ENCODE measurements at regions not wholly inside any gene's neighbourhood (a gene's known extent, or its start where the extent isn't known, plus 50 kb on each side); places are given as distances from the start of the nearest gene placed in this dataset.
"Not testable (repeated sequence)": the region's sequence is repeated elsewhere in the genome, so short reads cannot be mapped to it uniquely, and the experiment has no call there.

- DNase-seq, result no peak
Measured at GRCh38 chrX:3994315-3994714, 280.9 kb upstream of the PRKX start.

- DNase-seq, result no peak
Measured at GRCh38 chrX:3990569-3990968, 277.1 kb upstream of the PRKX start.

GRCh38 chrX:3972104-3972858, 258.8 kb upstream of the PRKX start:
- DNase-seq, result not testable (repeated sequence)

DNA sequence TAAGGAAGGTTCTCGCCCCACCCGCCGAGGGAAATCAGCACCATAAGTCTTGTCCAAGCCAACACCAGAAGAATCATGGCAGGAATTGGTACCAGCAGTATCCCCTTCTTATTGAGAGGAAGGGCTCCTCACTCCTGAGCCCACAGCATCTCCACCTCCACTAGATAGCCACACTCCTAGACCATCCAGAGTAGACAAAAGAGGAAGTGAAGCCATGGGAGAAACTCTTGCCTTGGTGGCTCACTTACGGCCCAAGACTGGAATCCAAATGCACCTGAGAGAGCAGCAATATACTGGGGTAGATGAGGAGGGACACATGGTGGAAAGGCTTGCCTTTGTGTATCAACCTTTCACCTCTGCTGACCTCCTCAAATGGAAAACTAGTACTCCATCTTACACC, 255.3 kb upstream of the PRKX start:
- no peak for DNase-seq

DNA sequence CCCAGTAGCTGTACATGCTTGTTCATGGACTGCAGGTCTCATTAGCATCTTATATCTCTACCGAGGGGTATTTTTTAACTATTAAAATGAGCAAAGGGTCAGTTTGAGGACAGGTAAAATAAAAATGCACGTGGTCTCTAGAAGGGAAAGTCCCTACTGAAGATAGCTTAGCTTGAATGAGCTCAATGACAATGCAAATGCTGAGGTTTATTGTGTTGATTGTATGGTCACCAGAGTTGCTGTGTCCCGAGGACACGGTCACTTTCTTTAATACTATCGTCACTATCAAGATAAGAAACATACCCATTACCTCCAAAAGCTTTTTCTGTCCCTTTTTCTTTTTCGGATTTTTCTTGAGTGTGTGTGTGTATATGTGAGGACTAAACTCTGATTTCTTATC, 250.5 kb upstream of the PRKX start:
- no peak for DNase-seq

DNA sequence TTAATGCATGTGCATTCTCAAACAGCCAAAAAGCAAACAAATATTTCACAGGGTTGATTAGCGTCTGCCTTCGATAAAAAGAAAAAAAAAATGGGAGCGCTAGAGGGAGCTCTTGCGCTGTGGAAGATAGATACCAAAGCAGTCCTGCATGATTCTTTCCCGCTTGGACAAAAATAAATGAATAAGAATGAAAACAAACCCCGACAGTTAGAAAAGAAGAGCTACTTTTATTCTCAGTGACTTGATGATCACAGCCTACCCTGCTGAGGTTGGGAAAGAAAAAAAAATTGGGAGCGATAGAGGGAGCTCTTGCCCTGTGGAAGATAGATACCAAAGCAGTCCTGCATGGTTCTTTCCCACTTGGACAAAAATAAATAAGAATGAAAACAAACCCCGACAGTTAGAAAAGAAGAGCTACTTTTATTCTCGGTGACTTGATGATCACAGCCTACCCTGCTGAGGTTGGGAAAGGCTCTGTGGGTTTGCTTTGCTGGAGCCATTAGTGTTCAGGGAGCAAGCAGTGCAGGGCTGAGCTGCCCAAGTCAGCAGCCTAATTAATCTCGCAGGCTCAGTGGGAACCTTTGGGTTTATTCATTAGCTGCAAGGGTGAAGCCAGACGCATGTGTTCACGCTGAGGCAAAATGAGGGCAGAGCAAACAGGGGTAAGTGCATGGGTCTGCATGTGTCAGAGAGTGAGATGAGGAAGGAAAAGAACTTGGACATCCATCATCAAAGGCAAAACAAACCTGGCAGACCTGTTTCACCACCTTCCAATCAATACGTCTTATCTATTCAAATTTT, 249.3 kb upstream of the PRKX start:
- DNase-seq, result no peak

DNA sequence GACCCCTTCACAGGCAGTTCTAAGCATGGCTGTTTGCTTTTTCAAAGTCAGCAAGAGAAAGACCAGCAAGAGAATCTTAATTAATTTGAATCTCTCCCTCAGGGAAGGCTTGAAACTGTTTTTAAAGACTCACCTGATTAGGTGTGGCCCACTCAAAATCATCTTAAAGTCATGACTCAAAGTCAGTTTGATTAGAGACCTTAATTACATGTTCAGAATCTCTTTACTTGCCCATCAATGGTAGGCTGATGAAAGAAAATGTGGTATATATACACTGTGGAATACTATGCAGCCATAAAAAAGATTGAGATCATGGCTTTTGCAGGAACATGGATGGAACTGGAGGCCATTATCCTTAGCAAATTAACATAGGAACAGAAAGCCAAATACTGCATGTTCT, 247.5 kb upstream of the PRKX start:
- no peak for DNase-seq

GRCh38 chrX:3951859-3952258, 238.4 kb upstream of the PRKX start:
- DNase-seq, result no peak

DNA sequence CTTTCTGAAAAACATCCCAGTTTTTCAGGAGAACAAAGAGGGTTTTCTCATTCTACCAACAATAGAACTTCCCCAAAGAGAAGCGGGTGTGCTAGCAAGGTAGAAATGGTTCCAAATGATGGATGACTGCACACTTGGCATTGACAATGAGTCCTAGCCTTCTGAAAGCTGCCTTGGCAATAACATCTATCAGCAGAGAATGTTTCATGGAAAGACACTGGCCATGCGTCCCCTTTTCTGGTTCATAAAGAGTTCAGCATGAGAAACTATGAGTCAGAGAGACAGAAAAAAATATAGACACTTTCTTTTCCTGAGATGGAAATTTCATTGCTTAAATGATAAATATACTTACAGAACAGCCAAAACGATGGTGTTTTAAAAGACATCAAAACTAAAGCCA, 236.9 kb upstream of the PRKX start:
- no peak for DNase-seq

DNA sequence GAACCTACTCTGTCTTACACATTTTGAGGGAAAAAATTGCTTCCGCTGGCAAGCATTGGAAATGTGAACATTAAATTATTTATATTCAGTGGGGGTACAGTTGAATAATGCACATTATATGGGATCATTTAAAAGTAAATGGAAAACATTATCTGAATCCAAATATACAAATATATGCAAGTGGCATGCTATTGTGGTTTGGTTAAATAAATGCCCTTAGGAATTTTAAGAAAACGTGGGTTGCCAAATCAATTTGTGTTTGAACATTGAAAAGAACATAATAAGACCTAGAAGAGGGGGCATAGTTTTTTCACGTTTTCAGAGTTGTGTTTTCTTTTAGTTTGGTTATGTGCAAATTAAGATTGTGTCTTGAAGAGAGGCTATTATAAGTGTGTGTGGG, 230.5 kb upstream of the PRKX start:
- DNase-seq, result no peak

GRCh38 chrX:3940000-3940610, 226.7 kb upstream of the PRKX start:
- DNase-seq, result no peak

DNA sequence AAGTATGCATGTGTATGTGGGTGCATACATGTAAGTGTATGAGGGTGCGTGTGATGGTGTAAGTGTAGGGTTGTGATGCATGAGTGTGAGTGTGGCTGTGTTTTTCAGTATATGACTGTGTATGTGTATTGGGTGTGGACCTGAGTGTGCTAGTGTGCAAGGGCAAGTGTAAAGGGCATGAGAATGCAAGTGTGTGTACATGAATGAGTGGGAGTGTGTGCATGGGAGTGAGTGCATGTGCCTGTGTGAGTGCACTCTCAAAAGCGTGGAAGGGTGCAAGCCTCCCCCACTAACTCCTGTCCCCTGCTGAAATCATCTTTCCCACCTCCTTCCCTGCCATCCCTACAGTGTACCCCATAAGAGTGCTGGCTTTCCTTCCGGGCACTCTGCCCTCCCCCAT, 225.1 kb upstream of the PRKX start:
- no peak for DNase-seq

DNA sequence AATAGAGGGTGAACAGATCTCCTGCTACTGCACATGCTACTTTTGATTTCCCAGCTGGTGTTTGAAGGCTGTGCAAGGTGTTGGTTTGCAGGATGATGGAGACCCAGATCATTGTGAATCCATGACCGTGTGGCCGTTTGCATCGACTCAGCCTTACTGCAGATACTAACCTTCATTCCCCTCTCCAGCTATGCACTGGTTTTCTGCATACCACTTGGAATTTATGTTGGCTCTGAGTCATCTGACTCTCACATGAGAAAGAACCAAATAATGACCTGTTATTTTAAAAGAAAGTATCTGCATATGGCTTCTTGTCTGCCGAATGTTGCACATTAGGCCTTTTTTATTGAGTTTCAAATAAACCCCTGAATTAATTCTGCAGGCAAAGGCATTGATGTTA, 221.7 kb upstream of the PRKX start:
- DNase-seq, result not testable (repeated sequence)

- not testable (repeated sequence) for DNase-seq
Measured at GRCh38 chrX:3920424-3921017, 207.1 kb upstream of the PRKX start.

- not testable (repeated sequence) for DNase-seq
Measured at GRCh38 chrX:3919668-3920423, 206.4 kb upstream of the PRKX start.

- not testable (repeated sequence) for DNase-seq
Measured at GRCh38 chrX:3914813-3915212, 201.4 kb upstream of the PRKX start.

- DNase-seq, result not testable (repeated sequence)
Measured at GRCh38 chrX:3914059-3914458, 200.6 kb upstream of the PRKX start.

DNA sequence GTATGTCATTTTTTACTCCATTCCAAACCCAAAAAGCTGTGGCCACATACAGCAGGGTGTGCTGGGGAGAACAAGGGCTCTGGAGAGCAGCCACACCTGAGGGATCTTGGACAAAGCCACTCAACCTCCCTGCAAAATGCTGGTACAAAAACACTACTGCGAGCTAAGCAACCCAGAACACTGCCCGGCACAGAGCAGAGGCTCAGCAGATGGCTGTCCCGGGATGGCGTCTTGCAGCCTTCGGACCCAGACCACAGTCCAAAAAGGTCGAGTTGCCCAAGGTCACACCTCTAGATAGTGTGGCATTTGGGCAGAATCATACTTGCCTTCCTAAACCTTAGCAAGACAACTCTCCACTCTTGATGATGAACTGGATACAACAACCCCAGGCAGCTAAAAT, 197.6 kb upstream of the PRKX start:
- DNase-seq, result not testable (repeated sequence)

- not testable (repeated sequence) for DNase-seq
Measured at GRCh38 chrX:3910611-3911010, 197.2 kb upstream of the PRKX start.

GRCh38 chrX:3905522-3906258, 192.2 kb upstream of the PRKX start:
- not testable (repeated sequence) for DNase-seq

GRCh38 chrX:3902222-3902621, 188.8 kb upstream of the PRKX start:
- DNase-seq, result not testable (repeated sequence)

GRCh38 chrX:3896755-3897154, 183.3 kb upstream of the PRKX start:
- DNase-seq, result not testable (repeated sequence)
